ENCODE measurements at regions not wholly inside any gene's neighbourhood (a gene's known extent, or its start where the extent isn't known, plus 50 kb on each side); places are given as distances from the start of the nearest gene placed in this dataset.

- no peak for TF ChIP-seq EZH2 (IDR thresholded peaks at IDR 0.05)
- TF ChIP-seq EZH2phosphoT487 (IDR thresholded peaks at IDR 0.05), result no peak
Observed at GRCh38 chr4:104411502-104411901, 83.2 kb downstream of the CXXC4 start.

All from neural progenitor cell (in vitro differentiated cells).